ENCODE measurements at regions not wholly inside any gene's neighbourhood (a gene's known extent, or its start where the extent isn't known, plus 50 kb on each side); places are given as distances from the start of the nearest gene placed in this dataset.
A peak's percentile ranks its signal among the peaks of the same experiment; 100 is the strongest.
"Not testable (repeated sequence)": the region's sequence is repeated elsewhere in the genome, so short reads cannot be mapped to it uniquely, and the experiment has no call there.

- no peaks in the 10 kb centered on the region for H3K36me3 Mint-ChIP-seq (ENCODE audit: insufficient read depth in 2 of 2)
- ATAC-seq (replicated peaks in 1 of 2) (no peak), DNase-seq (no peak)
- no peaks in the 10 kb centered on the region for H3K4me1 Mint-ChIP-seq (ENCODE audit: low read depth)
- peaks cover 0 to 2% of the 10 kb centered on the region in 2 donors for H3K9me3 Mint-ChIP-seq
- no peak overlapping the region for H3K4me3 Mint-ChIP-seq
- H3K27me3 Mint-ChIP-seq (ENCODE audit: low read depth), result no peaks in the 10 kb centered on the region
- H3K27ac Mint-ChIP-seq, result no peak overlapping the region
Measured at GRCh38 chr12:111238075-111238734, 130.7 kb downstream of the PHETA1 start.

- DNase-seq; H3K36me3 Mint-ChIP-seq (ENCODE audit: insufficient read depth in 2 of 2); H3K27ac Mint-ChIP-seq; H3K4me3 Mint-ChIP-seq; H3K4me1 Mint-ChIP-seq (ENCODE audit: low read depth); ATAC-seq (replicated peaks in 1 of 2); H3K9me3 Mint-ChIP-seq; H3K27me3 Mint-ChIP-seq (ENCODE audit: low read depth): not testable (repeated sequence)
Measured at GRCh38 chr12:111234491-111234890, 134.4 kb downstream of the PHETA1 start.

GRCh38 chr12:111233786-111234185 is 135.1 kb downstream of the PHETA1 start:
- H3K27me3 Mint-ChIP-seq (ENCODE audit: low read depth), result no peaks in the 10 kb centered on the region

GRCh38 chr12:111230649-111231048 is 138.2 kb downstream of the PHETA1 start:
- ATAC-seq (replicated peaks in 1 of 2), result no peak
- H3K27ac Mint-ChIP-seq, result no peak overlapping the region

More at GRCh38 chr12:111233786-111234185, 135.1 kb downstream of the PHETA1 start:
- DNase-seq (no peak), ATAC-seq (replicated peaks in 1 of 2) (no peak)
- Mint-ChIP-seq H3K4me1 (ENCODE audit: low read depth) (no peaks in the 10 kb centered on the region), H3K36me3 (ENCODE audit: insufficient read depth in 2 of 2) (no peaks in the 10 kb centered on the region), H3K4me3 (no peak overlapping the region), H3K27ac (no peak overlapping the region), H3K9me3 (no peaks in the 10 kb centered on the region)

DNA sequence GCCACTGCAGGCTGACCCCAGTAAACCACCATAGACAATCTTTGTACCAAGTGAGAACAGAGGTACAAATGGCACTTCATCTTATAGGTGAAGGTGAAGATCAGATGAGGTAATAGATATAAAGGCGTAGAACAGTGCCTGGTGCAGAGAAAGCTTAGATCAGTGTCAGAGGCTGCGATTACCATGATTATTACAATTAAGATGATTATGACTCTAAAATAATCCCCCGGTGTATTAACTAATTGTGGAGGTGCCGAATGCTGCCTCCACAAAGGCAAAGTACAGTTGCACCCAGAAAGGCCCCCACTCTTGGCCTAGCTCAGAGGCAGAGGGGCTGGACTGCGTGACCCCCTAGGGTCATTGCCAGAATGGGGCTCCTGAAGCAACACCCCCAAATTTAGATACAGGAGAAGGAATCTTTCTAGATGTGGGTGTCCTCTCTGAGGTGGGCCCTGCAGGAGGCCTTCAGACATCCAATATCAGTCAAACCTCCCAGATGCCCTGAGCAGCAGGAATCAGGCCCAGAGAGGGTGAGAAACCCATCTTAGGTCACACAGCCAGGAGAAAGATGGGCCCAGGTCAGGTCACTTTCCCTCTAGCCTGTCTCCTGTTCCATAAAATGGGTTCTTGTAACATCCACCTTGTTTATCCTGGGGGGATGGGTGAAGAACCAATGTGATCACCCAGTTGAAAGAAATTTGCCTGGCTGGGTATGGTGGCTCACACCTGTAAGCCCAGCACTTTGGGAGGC is 139.8 kb downstream of the PHETA1 start:
- no peaks in the 10 kb centered on the region for H3K9me3 Mint-ChIP-seq
- no peaks in the 10 kb centered on the region for H3K36me3 Mint-ChIP-seq (ENCODE audit: insufficient read depth in 2 of 2)
- no peak for ATAC-seq (replicated peaks in 1 of 2)
- H3K27ac Mint-ChIP-seq, result no peak overlapping the region
- H3K4me1 Mint-ChIP-seq (ENCODE audit: low read depth), result no peaks in the 10 kb centered on the region
- H3K4me3 Mint-ChIP-seq, result no peak overlapping the region
- no peaks in the 10 kb centered on the region for H3K27me3 Mint-ChIP-seq (ENCODE audit: low read depth)
- no peak for DNase-seq

More at GRCh38 chr12:111230649-111231048, 138.2 kb downstream of the PHETA1 start:
- no peak for DNase-seq
- Mint-ChIP-seq H3K9me3 (no peaks in the 10 kb centered on the region), H3K36me3 (ENCODE audit: insufficient read depth in 2 of 2) (no peaks in the 10 kb centered on the region), H3K4me1 (ENCODE audit: low read depth) (no peaks in the 10 kb centered on the region), H3K27me3 (ENCODE audit: low read depth) (no peaks in the 10 kb centered on the region), H3K4me3 (no peak overlapping the region)

- DNase-seq, result no peak
- no peaks in the 10 kb centered on the region for H3K4me1 Mint-ChIP-seq (ENCODE audit: low read depth)
- no peaks in the 10 kb centered on the region for H3K36me3 Mint-ChIP-seq (ENCODE audit: insufficient read depth in 2 of 2)
- H3K27me3 Mint-ChIP-seq (ENCODE audit: low read depth), result no peaks in the 10 kb centered on the region
- H3K27ac Mint-ChIP-seq, result no peak overlapping the region
- no peaks in the 10 kb centered on the region for H3K9me3 Mint-ChIP-seq
- ATAC-seq (replicated peaks in 1 of 2), result no peak
- H3K4me3 Mint-ChIP-seq, result no peak overlapping the region
Measured at GRCh38 chr12:111227476-111228420, 141.1 kb downstream of the PHETA1 start.

GRCh38 chr12:111226680-111227079 is 142.2 kb downstream of the PHETA1 start:
- Mint-ChIP-seq H3K27ac (no peak overlapping the region), H3K4me1 (ENCODE audit: low read depth) (no peaks in the 10 kb centered on the region), H3K4me3 (no peak overlapping the region), H3K36me3 (ENCODE audit: insufficient read depth in 2 of 2) (no peaks in the 10 kb centered on the region), H3K27me3 (ENCODE audit: low read depth) (no peaks in the 10 kb centered on the region), H3K9me3 (no peaks in the 10 kb centered on the region)
- DNase-seq (no peak), ATAC-seq (replicated peaks in 1 of 2) (no peak)

DNA sequence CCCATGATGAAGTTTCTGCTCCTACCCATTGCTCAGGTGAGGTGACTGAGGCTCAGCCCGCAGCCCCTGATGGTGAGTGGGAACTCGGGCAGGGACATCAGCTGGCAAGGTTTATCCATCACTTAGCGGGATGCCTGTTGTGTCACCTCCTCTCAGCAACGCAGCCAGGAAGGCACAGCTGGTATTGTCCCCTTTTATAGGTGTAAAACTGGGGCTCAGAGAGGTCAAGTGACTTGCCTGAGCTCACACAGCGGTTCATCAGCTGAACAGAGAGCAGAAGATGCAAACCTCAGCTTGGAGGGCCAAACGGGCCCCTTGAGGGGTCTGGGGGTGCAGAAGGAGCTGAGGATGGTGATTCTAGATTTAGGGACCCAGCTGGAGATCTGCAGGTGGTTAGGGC is 143.6 kb downstream of the PHETA1 start:
- Mint-ChIP-seq H3K4me3 (no peak overlapping the region), H3K9me3 (no peaks in the 10 kb centered on the region), H3K27me3 (ENCODE audit: low read depth) (no peaks in the 10 kb centered on the region), H3K4me1 (ENCODE audit: low read depth) (no peaks in the 10 kb centered on the region), H3K36me3 (ENCODE audit: insufficient read depth in 2 of 2) (no peaks in the 10 kb centered on the region), H3K27ac (no peak overlapping the region)
- ATAC-seq (replicated peaks in 1 of 2) (no peak), DNase-seq (no peak)

DNA sequence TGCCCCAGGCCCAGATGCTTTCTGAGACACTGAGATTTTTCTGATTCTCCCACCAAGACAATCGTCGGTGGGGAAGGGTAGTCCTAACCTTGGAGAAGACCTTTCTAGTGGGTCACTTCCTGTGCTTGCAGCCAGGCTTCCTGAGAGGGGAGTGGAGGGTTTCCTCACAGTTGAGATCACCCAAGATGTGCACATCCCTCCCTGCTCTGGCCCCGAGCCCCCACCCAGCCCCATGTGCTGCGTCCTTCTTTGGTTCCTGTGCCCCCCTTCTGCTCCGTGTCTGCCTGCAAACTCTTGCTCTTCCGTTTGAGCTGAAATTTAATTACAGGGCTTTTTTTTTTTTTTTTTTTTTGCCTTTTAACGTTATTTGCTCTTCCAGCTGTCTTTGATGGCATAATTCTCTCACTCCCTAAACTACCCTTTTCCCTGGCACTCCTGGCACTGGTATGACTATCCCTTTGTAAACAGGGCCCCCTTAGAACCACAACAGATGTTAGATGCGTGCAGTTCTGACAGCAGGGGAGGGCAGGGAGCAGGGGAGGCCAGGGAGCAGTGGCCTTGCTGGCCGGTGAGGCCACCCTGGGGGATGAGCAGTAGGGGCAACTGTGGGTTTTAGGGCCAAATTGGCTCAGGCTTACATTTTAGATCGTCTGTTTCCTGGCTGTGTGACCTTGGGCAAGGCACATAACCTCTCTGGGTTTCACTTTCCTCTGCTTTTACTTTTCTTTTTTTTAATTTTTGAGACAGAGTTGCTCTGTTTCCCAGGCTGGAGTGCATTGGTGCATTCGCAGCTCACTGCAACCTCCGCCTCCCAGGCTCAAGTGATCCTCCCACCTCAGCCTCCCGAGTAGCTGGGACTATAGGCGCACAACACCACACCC is 144.5 kb downstream of the PHETA1 start:
- Mint-ChIP-seq H3K27ac (no peak overlapping the region), H3K4me1 (ENCODE audit: low read depth) (no peaks in the 10 kb centered on the region), H3K9me3 (no peaks in the 10 kb centered on the region), H3K36me3 (ENCODE audit: insufficient read depth in 2 of 2) (no peaks in the 10 kb centered on the region), H3K4me3 (no peak overlapping the region), H3K27me3 (ENCODE audit: low read depth) (no peaks in the 10 kb centered on the region)
- no peak for DNase-seq
- peak in 1 of 2 donors; percentile 13 for ATAC-seq (replicated peaks in 1 of 2)

DNA sequence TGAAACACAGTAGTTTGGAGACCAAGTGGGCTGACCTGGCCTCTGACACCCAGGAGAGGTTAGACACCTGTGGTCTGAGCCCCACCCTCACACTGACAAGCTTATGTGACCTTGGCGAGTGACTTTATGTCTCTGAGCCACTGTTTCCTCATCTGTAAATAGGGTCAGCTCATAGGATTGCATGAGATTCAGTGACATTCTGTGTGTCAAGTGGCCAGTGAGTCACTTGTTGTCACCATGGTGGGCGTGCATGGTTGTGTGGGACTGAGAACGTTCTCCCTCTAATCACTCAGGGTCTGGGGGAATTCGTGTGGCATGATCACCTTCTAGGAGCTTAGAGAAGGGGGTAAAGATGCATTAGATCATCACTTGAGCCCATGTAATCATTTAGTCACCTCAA is 146.4 kb downstream of the PHETA1 start:
- no peaks in the 10 kb centered on the region for H3K9me3 Mint-ChIP-seq
- no peaks in the 10 kb centered on the region for H3K4me1 Mint-ChIP-seq (ENCODE audit: low read depth)
- DNase-seq, result peak in 1 of 2 donors; percentile 10
- H3K36me3 Mint-ChIP-seq (ENCODE audit: insufficient read depth in 2 of 2), result no peaks in the 10 kb centered on the region
- ATAC-seq (replicated peaks in 1 of 2), result peak; percentile 42 to 55
- H3K4me3 Mint-ChIP-seq, result no peak overlapping the region
- no peaks in the 10 kb centered on the region for H3K27me3 Mint-ChIP-seq (ENCODE audit: low read depth)
- H3K27ac Mint-ChIP-seq, result no peak overlapping the region

DNA sequence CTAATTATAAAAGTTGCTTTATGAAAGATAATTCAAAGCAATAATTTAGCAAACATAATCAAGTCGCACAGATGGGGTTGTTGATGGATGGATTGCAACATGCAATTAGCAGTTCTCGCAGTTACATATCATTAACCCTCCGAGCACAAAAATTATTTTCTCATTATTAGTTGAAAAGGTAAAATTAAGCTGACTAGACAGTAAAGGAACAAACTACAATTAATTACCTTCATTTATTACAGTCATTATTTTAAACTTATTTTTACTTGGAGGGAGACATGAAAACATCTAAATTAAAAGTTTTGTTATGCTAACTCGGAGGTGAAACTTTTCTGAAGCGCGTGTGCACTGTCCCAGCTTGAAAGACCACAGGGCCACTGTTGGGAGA is 146.9 kb downstream of the PHETA1 start:
- no peak overlapping the region for H3K27ac Mint-ChIP-seq
- no peaks in the 10 kb centered on the region for H3K27me3 Mint-ChIP-seq (ENCODE audit: low read depth)
- no peaks in the 10 kb centered on the region for H3K4me1 Mint-ChIP-seq (ENCODE audit: low read depth)
- no peaks in the 10 kb centered on the region for H3K36me3 Mint-ChIP-seq (ENCODE audit: insufficient read depth in 2 of 2)
- no peak for DNase-seq
- ATAC-seq (replicated peaks in 1 of 2), result no peak
- H3K9me3 Mint-ChIP-seq, result no peaks in the 10 kb centered on the region
- no peak overlapping the region for H3K4me3 Mint-ChIP-seq

Data from activated T-cell treated with anti-CD3 and anti-CD28 coated beads, Interleukin-2, amount 50 U/mL, for 72 hours (primary cell).